ENCODE measurements at regions not wholly inside any gene's neighbourhood (a gene's known extent, or its start where the extent isn't known, plus 50 kb on each side); places are given as distances from the start of the nearest gene placed in this dataset.

DNA sequence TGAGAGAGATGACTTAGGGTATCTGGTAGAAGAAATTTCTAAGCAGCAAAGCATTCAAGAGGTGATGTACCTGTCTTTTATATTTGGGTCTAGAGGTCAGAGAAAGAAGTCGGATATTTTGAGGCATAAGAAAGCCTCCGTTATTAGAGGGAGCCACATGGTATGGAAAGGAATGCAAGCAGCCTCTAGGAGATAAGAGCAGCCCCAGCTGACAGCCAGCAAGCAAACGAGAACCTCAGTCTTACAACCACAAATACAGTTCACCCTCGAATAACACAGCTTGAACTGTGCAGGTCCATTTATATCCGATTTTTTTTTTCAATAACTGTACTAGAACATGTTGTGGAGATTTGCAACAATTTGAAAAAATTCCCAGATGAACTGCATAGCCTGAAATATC is 190.7 kb upstream of the VGLL2 start:
- Histone ChIP-seq H3K9me1 (ENCODE audit: control insufficient read depth, insufficient read depth, low read length) (no peaks in the 10 kb centered on the region), H3K4me3 (no peak overlapping the region), H3K27ac (ENCODE audit: extremely low read depth, low read depth, low read length) (no peak overlapping the region), H3K79me2 (ENCODE audit: control insufficient read depth, insufficient read depth, low read length) (no peaks in the 10 kb centered on the region), H4K20me1 (replicated peaks; ENCODE audit: control insufficient read depth, insufficient read depth, low read length) (no peaks in the 10 kb centered on the region), H3K4me2 (ENCODE audit: insufficient read depth, low read length) (no peak overlapping the region), H2AFZ (ENCODE audit: low read depth, low read length) (no peak overlapping the region), H3K27me3 (ENCODE audit: control insufficient read depth in 2 of 2, insufficient read depth in 2 of 2, low read length in 2 of 2) (no peaks in the 10 kb centered on the region), H3K4me1 (replicated peaks in 1 of 2; ENCODE audit: control insufficient read depth in 2 of 2, insufficient read depth in 2 of 2, low read length in 2 of 2) (no peaks in the 10 kb centered on the region), H3K9me3 (replicated peaks; ENCODE audit: control insufficient read depth, insufficient read depth, low read depth, low read length) (no peaks in the 10 kb centered on the region), H3K9ac (ENCODE audit: insufficient read depth in 1 of 2, low read depth in 2 of 2, low read length in 2 of 2) (no peak overlapping the region), H3K36me3 (ENCODE audit: control insufficient read depth, insufficient read depth, low read length) (no peaks in the 10 kb centered on the region)
- TF ChIP-seq BRCA1 (IDR thresholded peaks at IDR 0.05) (no peak), BRCA1 (CRISPR knock-in tag; IDR thresholded peaks at IDR 0.05) (no peak), MAFF (IDR thresholded peaks at IDR 0.05; ENCODE audit: low read length) (no peak), PHF20 (IDR thresholded peaks at IDR 0.05; ENCODE audit: partially characterized antibody) (no peak)
- POLR2A ChIA-PET, result no interaction called here
- DNase-seq (ENCODE audit: extremely low read depth in 1 of 4, low spot score in 3 of 4) (no peak), FAIRE-seq (no peak), ATAC-seq (no peak)
- BruUV-seq (replicated peaks), result no TSS peak
- WGBS (ENCODE audit: insufficient coverage, low coverage, missing lambda C conversion rate), result 2% methylated on average over 5 of the region's 5 CpGs
- in situ Hi-C loops (cut with MboI) (no loop called here), intact Hi-C loops (cut with micrococcal nuclease) (no loop called here)
- CTCF ChIA-PET (ENCODE audit: low intra/inter-chr PET ratio), result no interaction called here

DNA sequence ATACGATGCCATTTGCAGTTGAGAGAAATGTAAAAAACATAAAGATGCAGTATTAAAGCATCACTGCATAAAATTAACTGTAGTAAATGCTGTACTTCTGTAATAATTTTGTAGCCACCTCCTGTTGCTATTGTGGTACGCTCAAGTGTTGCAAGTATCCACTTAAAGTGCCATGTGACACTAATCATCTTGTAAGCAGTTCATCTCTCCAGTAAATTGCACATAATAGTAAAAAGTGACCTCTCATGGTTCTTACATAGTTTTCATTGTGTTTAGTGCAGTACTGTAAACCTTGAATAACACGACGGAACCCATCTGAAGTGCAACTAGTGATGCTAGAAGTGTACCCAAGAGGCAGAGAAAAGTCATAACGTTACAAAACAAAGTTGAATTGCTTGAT is 190.1 kb upstream of the VGLL2 start:
- no peak overlapping the region for H3K27ac ChIP-seq (ENCODE audit: extremely low read depth, low read depth, low read length)
- POLR2A ChIA-PET, result no interaction called here
- no peaks in the 10 kb centered on the region for H3K27me3 ChIP-seq (ENCODE audit: control insufficient read depth in 2 of 2, insufficient read depth in 2 of 2, low read length in 2 of 2)
- no peaks in the 10 kb centered on the region for H3K9me3 ChIP-seq (replicated peaks; ENCODE audit: control insufficient read depth, insufficient read depth, low read depth, low read length)
- H3K9ac ChIP-seq (ENCODE audit: insufficient read depth in 1 of 2, low read depth in 2 of 2, low read length in 2 of 2), result no peak overlapping the region
- intact Hi-C loops (cut with micrococcal nuclease) (no loop called here), in situ Hi-C loops (cut with MboI) (no loop called here)
- WGBS (ENCODE audit: insufficient coverage, low coverage, missing lambda C conversion rate), result under 1% methylated on average over 5 of the region's 5 CpGs
- no peaks in the 10 kb centered on the region for H4K20me1 ChIP-seq (replicated peaks; ENCODE audit: control insufficient read depth, insufficient read depth, low read length)
- TF ChIP-seq CBX8 (IDR thresholded peaks at IDR 0.05; ENCODE audit: borderline replicate concordance, extremely low read depth, low read depth, low read length, poor library complexity, severe bottlenecking) (no peak), NRF1 (conservative IDR thresholded peaks at IDR 0.05 in 1 of 2, IDR thresholded peaks at IDR 0.05 in 1 of 2) (no peak), ZNF408 (CRISPR knock-in tag; IDR thresholded peaks at IDR 0.05; ENCODE audit: low read depth) (no peak), PURB (CRISPR knock-in tag; IDR thresholded peaks at IDR 0.05; ENCODE audit: low read depth) (no peak), ARHGAP35 (IDR thresholded peaks at IDR 0.05; ENCODE audit: partially characterized antibody) (no peak)
- TF ChIP-seq, protein P1, sequence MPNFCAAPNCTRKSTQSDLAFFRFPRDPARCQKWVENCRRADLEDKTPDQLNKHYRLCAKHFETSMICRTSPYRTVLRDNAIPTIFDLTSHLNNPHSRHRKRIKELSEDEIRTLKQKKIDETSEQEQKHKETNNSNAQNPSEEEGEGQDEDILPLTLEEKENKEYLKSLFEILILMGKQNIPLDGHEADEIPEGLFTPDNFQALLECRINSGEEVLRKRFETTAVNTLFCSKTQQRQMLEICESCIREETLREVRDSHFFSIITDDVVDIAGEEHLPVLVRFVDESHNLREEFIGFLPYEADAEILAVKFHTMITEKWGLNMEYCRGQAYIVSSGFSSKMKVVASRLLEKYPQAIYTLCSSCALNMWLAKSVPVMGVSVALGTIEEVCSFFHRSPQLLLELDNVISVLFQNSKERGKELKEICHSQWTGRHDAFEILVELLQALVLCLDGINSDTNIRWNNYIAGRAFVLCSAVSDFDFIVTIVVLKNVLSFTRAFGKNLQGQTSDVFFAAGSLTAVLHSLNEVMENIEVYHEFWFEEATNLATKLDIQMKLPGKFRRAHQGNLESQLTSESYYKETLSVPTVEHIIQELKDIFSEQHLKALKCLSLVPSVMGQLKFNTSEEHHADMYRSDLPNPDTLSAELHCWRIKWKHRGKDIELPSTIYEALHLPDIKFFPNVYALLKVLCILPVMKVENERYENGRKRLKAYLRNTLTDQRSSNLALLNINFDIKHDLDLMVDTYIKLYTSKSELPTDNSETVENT (CRISPR knock-in tag; IDR thresholded peaks at IDR 0.05), result no peak
- TF ChIP-seq, protein P2, sequence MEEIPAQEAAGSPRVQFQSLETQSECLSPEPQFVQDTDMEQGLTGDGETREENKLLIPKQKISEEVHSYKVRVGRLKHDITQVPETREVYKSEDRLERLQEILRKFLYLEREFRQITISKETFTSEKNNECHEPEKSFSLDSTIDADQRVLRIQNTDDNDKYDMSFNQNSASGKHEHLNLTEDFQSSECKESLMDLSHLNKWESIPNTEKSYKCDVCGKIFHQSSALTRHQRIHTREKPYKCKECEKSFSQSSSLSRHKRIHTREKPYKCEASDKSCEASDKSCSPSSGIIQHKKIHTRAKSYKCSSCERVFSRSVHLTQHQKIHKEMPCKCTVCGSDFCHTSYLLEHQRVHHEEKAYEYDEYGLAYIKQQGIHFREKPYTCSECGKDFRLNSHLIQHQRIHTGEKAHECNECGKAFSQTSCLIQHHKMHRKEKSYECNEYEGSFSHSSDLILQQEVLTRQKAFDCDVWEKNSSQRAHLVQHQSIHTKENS (CRISPR knock-in tag; IDR thresholded peaks at IDR 0.05), result no peak
- no peaks in the 10 kb centered on the region for H3K9me1 ChIP-seq (ENCODE audit: control insufficient read depth, insufficient read depth, low read length)
- no peak overlapping the region for H3K4me2 ChIP-seq (ENCODE audit: insufficient read depth, low read length)
- FAIRE-seq (no peak), ATAC-seq (no peak), DNase-seq (ENCODE audit: extremely low read depth in 1 of 4, low spot score in 3 of 4) (no peak)
- H2AFZ ChIP-seq (ENCODE audit: low read depth, low read length), result no peak overlapping the region
- CTCF ChIA-PET (ENCODE audit: low intra/inter-chr PET ratio), result no interaction called here
- no peaks in the 10 kb centered on the region for H3K4me1 ChIP-seq (replicated peaks in 1 of 2; ENCODE audit: control insufficient read depth in 2 of 2, insufficient read depth in 2 of 2, low read length in 2 of 2)
- H3K79me2 ChIP-seq (ENCODE audit: control insufficient read depth, insufficient read depth, low read length), result no peaks in the 10 kb centered on the region
- no peak overlapping the region for H3K4me3 ChIP-seq
- no TSS peak for BruUV-seq (replicated peaks)
- no peaks in the 10 kb centered on the region for H3K36me3 ChIP-seq (ENCODE audit: control insufficient read depth, insufficient read depth, low read length)
